Thyroid gland (tissue), 4 donors: ENCODE measurements at regions not wholly inside any gene's neighbourhood (a gene's known extent, or its start where the extent isn't known, plus 50 kb on each side); places are given as distances from the start of the nearest gene placed in this dataset.

ENCODE experiments used
- CTCF ChIP-seq, 6 experiments: fragments of 200-600 bp in 3 of 6; fragments of 450-650 bp in 3 of 6; sonication (generic) in 3 of 6; IDR thresholded peaks; one replicate each; pipeline ENCODE4 v1.5.1; 2016 to 2019; ENCODE audit warnings: antibody characterized with exemption in 6 of 6, mild to moderate bottlenecking in 2 of 6, inconsistent platforms in 1 of 6, moderate library complexity in 1 of 6
- POLR2A ChIP-seq, 2 donors: fragments of 450-650 bp; IDR thresholded peaks; one replicate each; pipeline ENCODE4 v1.6.1; 2017; ENCODE audit warnings: antibody characterized with exemption in 2 of 2, mild to moderate bottlenecking in 2 of 2, moderate library complexity in 1 of 2

- no peak for TF ChIP-seq CTCF (IDR thresholded peaks at IDR 0.05)
- TF ChIP-seq POLR2A (IDR thresholded peaks at IDR 0.05) = no peak
Observed at GRCh38 chr4:71648448-71648847, 135.4 kb downstream of the GC start.
